NCI-H526 treated with DMSO at 0.1 percent for 48 hours (cell line): ENCODE measurements at regions not wholly inside any gene's neighbourhood (a gene's known extent, or its start where the extent isn't known, plus 50 kb on each side); places are given as distances from the start of the nearest gene placed in this dataset.

Experiments
- DNase-seq: peaks from one replicate; lab custom pipeline; 2025; lab: John Stamatoyannopoulos, UW

- DNase-seq, result no peak
Observed at GRCh38 chr5:35420200-35420599, 189.9 kb upstream of the PRLR start.

- DNase-seq, result no peak
Observed at GRCh38 chr5:35417040-35417439, 186.8 kb upstream of the PRLR start.

GRCh38 chr5:35416217-35416988 is 186.1 kb upstream of the PRLR start:
- DNase-seq, result no peak

GRCh38 chr5:35415309-35415708 is 185.0 kb upstream of the PRLR start:
- no peak for DNase-seq

GRCh38 chr5:35409361-35409760 is 179.1 kb upstream of the PRLR start:
- DNase-seq, result no peak

GRCh38 chr5:35408146-35408545 is 177.9 kb upstream of the PRLR start:
- no peak for DNase-seq

GRCh38 chr5:35407697-35408096 is 177.4 kb upstream of the PRLR start:
- no peak for DNase-seq

- no peak for DNase-seq
Observed at GRCh38 chr5:35405938-35406337, 175.7 kb upstream of the PRLR start.

- no peak for DNase-seq
Observed at GRCh38 chr5:35404701-35405100, 174.4 kb upstream of the PRLR start.

GRCh38 chr5:35393901-35394300 is 163.6 kb upstream of the PRLR start:
- no peak for DNase-seq

- DNase-seq, result no peak
Observed at GRCh38 chr5:35384658-35385057, 154.4 kb upstream of the PRLR start.

GRCh38 chr5:35383041-35383440 is 152.8 kb upstream of the PRLR start:
- no peak for DNase-seq

GRCh38 chr5:35377653-35378052 is 147.4 kb upstream of the PRLR start:
- no peak for DNase-seq

GRCh38 chr5:35374584-35374983 is 144.3 kb upstream of the PRLR start:
- no peak for DNase-seq

- no peak for DNase-seq
Observed at GRCh38 chr5:35373249-35373648, 143.0 kb upstream of the PRLR start.

GRCh38 chr5:35372482-35372881 is 142.2 kb upstream of the PRLR start:
- no peak for DNase-seq

GRCh38 chr5:35371951-35372426 is 141.7 kb upstream of the PRLR start:
- DNase-seq, result no peak

GRCh38 chr5:35370871-35371270 is 140.6 kb upstream of the PRLR start:
- no peak for DNase-seq

GRCh38 chr5:35369965-35370790 is 139.9 kb upstream of the PRLR start:
- peak; percentile 75 for DNase-seq

GRCh38 chr5:35367526-35367925 is 137.2 kb upstream of the PRLR start:
- DNase-seq, result no peak

GRCh38 chr5:35365758-35366157 is 135.5 kb upstream of the PRLR start:
- no peak for DNase-seq

GRCh38 chr5:35364350-35364749 is 134.1 kb upstream of the PRLR start:
- DNase-seq, result no peak

GRCh38 chr5:35363387-35363965 is 133.2 kb upstream of the PRLR start:
- DNase-seq, result no peak
